GM19023 (cell line): ENCODE measurements at regions not wholly inside any gene's neighbourhood (a gene's known extent, or its start where the extent isn't known, plus 50 kb on each side); places are given as distances from the start of the nearest gene placed in this dataset.

Experiments used
- ATAC-seq: cut with Tn5 transposase; IDR thresholded peaks from one replicate; pipeline ENCODE4 v1.9.1; 2021; ENCODE audit warnings: mild to moderate bottlenecking, moderate library complexity; ENCODE audit not compliant: unreplicated experiment

- no peak for ATAC-seq
Measured at GRCh38 chr2:39609917-39610316, 55.8 kb upstream of the TMEM178A start.

DNA sequence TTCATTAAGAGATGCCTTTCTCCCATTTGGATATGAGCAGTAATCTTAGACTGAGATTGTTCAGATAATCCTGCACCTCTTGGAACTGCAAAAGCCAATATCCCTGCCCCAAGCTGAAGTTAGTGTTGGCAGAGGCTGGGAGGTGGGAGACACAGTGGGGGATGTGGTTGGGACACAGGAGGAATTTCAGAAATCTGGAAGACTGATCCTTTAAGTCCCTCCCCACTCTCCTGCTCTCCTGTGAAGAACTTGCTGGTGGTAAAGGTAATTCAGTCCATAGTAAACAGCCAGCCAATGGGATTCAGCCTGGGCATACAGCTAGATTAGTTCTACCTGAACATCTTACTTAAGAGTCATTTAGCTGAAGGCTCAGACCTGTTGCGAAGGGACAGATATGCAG, 50.0 kb upstream of the TMEM178A start:
- no peak for ATAC-seq
